ENCODE measurements at regions not wholly inside any gene's neighbourhood (a gene's known extent, or its start where the extent isn't known, plus 50 kb on each side); places are given as distances from the start of the nearest gene placed in this dataset.

- TF ChIP-seq CTCF (IDR thresholded peaks at IDR 0.05) (no peak), POLR2A (IDR thresholded peaks at IDR 0.05) (no peak)
These were observed 291.6 kb upstream of the CELF2 start for GRCh38 chr10:10726101-10726500.
